ENCODE measurements at regions not wholly inside any gene's neighbourhood (a gene's known extent, or its start where the extent isn't known, plus 50 kb on each side); places are given as distances from the start of the nearest gene placed in this dataset.

DNA sequence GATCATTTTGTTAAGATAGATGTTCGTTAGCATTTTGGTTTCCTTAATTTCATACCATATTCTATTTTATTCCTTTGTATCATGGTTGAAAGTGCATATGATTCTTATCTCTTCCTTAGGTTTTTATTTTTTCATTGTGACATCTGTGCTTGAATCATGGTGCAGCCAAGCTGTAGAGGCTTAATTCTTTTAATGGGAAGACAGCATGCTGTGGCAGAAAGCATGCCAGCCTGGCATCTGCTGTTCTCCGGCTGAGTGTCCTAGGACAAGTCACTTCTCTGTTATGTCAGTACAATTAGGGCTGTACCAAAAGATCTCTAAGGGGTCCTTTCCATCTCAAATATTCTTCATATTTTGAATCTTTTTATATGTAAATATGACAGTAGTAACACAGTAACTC is 68.5 kb upstream of the PMFBP1 start:
- intact Hi-C loops (cut with micrococcal nuclease): no loop called here

GRCh38 chr16:72236866-72237265 is 64.9 kb upstream of the PMFBP1 start:
- peaks cover 4% of the 10 kb centered on the region for H3K4me1 Mint-ChIP-seq (ENCODE audit: low read depth)
- intact Hi-C loops (cut with micrococcal nuclease): loop anchor here (10.0 kb wide), 1 partner anchor 112 kb away; no protein-coding TSS in a partner anchor
- H3K27ac Mint-ChIP-seq: no peak overlapping the region
- no peaks in the 10 kb centered on the region for H3K9me3 Mint-ChIP-seq
- H3K27me3 Mint-ChIP-seq: no peaks in the 10 kb centered on the region
- H3K36me3 Mint-ChIP-seq (ENCODE audit: low read depth): no peaks in the 10 kb centered on the region
- no peak overlapping the region for H3K4me3 Mint-ChIP-seq

More for the DNA sequence above, 68.5 kb upstream of the PMFBP1 start:
- Mint-ChIP-seq H3K27ac (no peak overlapping the region), H3K27me3 (no peaks in the 10 kb centered on the region), H3K4me1 (ENCODE audit: low read depth) (no peaks in the 10 kb centered on the region), H3K9me3 (no peaks in the 10 kb centered on the region), H3K36me3 (ENCODE audit: low read depth) (no peaks in the 10 kb centered on the region), H3K4me3 (no peak overlapping the region)

DNA sequence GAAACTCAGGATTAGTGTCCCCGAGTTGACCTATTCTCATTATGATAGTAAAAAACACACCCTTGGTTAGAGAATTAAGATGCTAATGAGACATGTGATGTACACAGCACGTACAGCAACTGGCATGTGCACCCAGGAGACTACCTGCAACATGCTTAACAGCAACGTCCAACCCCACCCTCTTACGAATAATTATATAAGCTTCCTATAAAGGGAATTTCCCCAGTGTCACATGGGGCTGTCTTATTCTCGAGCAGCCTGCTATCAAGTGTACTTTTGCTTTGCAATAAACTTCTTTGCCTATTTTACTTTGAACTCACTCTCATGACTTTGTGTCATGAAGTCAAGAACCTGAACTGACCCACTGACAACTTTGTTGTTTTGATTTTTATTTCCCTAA is 62.4 kb upstream of the PMFBP1 start:
- no peak overlapping the region for H3K4me3 Mint-ChIP-seq
- no peaks in the 10 kb centered on the region for H3K27me3 Mint-ChIP-seq
- intact Hi-C loops (cut with micrococcal nuclease): loop anchor here (10.0 kb wide), 1 partner anchor 110 kb away; no protein-coding TSS in a partner anchor

GRCh38 chr16:72228014-72228413 is 56.1 kb upstream of the PMFBP1 start:
- Mint-ChIP-seq H3K27me3 (no peaks in the 10 kb centered on the region), H3K36me3 (ENCODE audit: low read depth) (no peaks in the 10 kb centered on the region), H3K27ac (no peak overlapping the region), H3K4me3 (no peak overlapping the region), H3K9me3 (peaks cover 9% of the 10 kb centered on the region), H3K4me1 (ENCODE audit: low read depth) (peaks cover 13% of the 10 kb centered on the region)
- intact Hi-C loops (cut with micrococcal nuclease): no loop called here

More for the DNA sequence above, 62.4 kb upstream of the PMFBP1 start:
- no peak overlapping the region for H3K27ac Mint-ChIP-seq
- H3K9me3 Mint-ChIP-seq: peaks cover 9% of the 10 kb centered on the region
- H3K36me3 Mint-ChIP-seq (ENCODE audit: low read depth): no peaks in the 10 kb centered on the region
- H3K4me1 Mint-ChIP-seq (ENCODE audit: low read depth): peaks cover 10% of the 10 kb centered on the region

- Mint-ChIP-seq H3K9me3 (peaks cover 9% of the 10 kb centered on the region), H3K27me3 (no peaks in the 10 kb centered on the region), H3K4me1 (ENCODE audit: low read depth) (peaks cover 17% of the 10 kb centered on the region), H3K36me3 (ENCODE audit: low read depth) (no peaks in the 10 kb centered on the region), H3K27ac (no peak overlapping the region), H3K4me3 (no peak overlapping the region)
- intact Hi-C loops (cut with micrococcal nuclease): no loop called here
These were observed 54.2 kb upstream of the PMFBP1 start for GRCh38 chr16:72226136-72226535.

GRCh38 chr16:72224260-72224768 is 52.4 kb upstream of the PMFBP1 start:
- Mint-ChIP-seq H3K27me3 (no peaks in the 10 kb centered on the region), H3K27ac (no peak overlapping the region), H3K36me3 (ENCODE audit: low read depth) (no peaks in the 10 kb centered on the region), H3K4me1 (ENCODE audit: low read depth) (peaks cover 12% of the 10 kb centered on the region), H3K4me3 (no peak overlapping the region), H3K9me3 (no peaks in the 10 kb centered on the region)
- intact Hi-C loops (cut with micrococcal nuclease): no loop called here

DNA sequence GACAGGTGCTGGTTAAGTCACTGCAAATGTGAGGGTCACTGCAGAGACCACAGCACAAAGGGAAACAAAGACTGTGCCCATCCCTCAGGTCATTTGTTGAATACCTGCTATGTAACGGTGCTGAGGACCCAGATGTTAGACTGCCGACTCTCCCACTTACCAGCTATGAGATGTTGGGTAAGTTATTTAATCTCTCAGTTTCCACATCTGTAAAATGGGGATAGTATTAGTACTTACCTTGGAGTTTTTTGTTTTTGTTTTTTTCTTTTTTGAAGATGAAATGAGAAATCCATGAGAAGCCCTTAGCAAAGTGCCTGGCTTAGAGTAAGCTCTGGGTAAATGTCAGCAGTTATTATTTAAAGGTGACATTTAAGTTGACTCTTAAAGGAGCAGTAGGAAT is 50.5 kb upstream of the PMFBP1 start:
- Mint-ChIP-seq H3K27ac (no peak overlapping the region), H3K9me3 (no peaks in the 10 kb centered on the region), H3K36me3 (ENCODE audit: low read depth) (no peaks in the 10 kb centered on the region), H3K4me3 (no peak overlapping the region), H3K27me3 (no peaks in the 10 kb centered on the region), H3K4me1 (ENCODE audit: low read depth) (peaks cover 12% of the 10 kb centered on the region)
- intact Hi-C loops (cut with micrococcal nuclease): no loop called here
